WERI-Rb-1 (cell line): ENCODE measurements at regions not wholly inside any gene's neighbourhood (a gene's known extent, or its start where the extent isn't known, plus 50 kb on each side); places are given as distances from the start of the nearest gene placed in this dataset.

Source experiments
- DNase-seq: peaks from one replicate; pipeline ENCODE4 v3.0.0-alpha.2; 2020
- H3K27ac ChIP-seq: fragments of 250-450 bp; sonication (Bioruptor Pico); 2 replicates; pipeline ENCODE4 v1.5.1; 2020; ENCODE audit warnings: mild to moderate bottlenecking, moderate library complexity
- H3K27me3 ChIP-seq: fragments of 250-450 bp; sonication (Bioruptor Pico); 2 replicates; pipeline ENCODE4 v1.5.1; 2021; ENCODE audit warnings: mild to moderate bottlenecking, low read depth, moderate library complexity; ENCODE audit not compliant: insufficient read depth, severe bottlenecking
- H3K36me3 ChIP-seq: fragments of 250-450 bp; sonication (Bioruptor Pico); 2 replicates; pipeline ENCODE4 v1.5.1; 2020; ENCODE audit warnings: mild to moderate bottlenecking, moderate library complexity
- H3K4me3 ChIP-seq: 2 replicates; pipeline ENCODE4 v1.5.1; 2011; ENCODE audit warnings: low read depth, mild to moderate bottlenecking, control low read depth, low read length
- H3K9me3 ChIP-seq: fragments of 250-450 bp; sonication (Bioruptor Pico); 2 replicates; pipeline ENCODE4 v1.5.1; 2021; ENCODE audit warnings: mild to moderate bottlenecking, moderate library complexity; ENCODE audit not compliant: severe bottlenecking
- TF ChIP-seq, protein P1 (sequence below): IDR thresholded peaks from 2 replicates; pipeline ENCODE4 v1.5.1; 2011; ENCODE audit warnings: low read depth, mild to moderate bottlenecking, control low read depth, inconsistent platforms, low read length

DNA sequence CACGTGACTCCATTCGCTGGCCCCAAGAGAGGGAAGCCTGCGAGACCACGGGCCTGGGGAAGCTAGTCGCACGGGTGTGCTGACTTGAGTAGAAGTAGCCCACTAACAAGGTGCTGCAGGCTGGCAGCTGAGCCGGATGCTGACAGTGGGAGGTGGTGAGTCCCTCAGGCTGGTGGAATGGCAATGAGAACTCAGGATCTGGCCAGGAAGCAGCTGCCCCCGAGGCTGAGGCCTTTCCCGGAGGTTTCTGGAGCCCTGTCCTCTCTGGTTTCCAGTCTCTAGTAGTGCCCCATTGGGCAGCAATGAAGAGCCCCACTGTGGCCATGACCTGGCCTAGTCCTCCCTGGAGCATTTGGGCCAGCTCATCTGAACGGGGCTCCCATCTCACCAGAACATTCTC lies 366.7 kb upstream of the IRX4 start:
- H3K9me3 ChIP-seq, result peaks cover 8% of the 10 kb centered on the region
- no peak overlapping the region for H3K27ac ChIP-seq
- no peak overlapping the region for H3K4me3 ChIP-seq
- no peak for DNase-seq
- TF ChIP-seq, protein P1, sequence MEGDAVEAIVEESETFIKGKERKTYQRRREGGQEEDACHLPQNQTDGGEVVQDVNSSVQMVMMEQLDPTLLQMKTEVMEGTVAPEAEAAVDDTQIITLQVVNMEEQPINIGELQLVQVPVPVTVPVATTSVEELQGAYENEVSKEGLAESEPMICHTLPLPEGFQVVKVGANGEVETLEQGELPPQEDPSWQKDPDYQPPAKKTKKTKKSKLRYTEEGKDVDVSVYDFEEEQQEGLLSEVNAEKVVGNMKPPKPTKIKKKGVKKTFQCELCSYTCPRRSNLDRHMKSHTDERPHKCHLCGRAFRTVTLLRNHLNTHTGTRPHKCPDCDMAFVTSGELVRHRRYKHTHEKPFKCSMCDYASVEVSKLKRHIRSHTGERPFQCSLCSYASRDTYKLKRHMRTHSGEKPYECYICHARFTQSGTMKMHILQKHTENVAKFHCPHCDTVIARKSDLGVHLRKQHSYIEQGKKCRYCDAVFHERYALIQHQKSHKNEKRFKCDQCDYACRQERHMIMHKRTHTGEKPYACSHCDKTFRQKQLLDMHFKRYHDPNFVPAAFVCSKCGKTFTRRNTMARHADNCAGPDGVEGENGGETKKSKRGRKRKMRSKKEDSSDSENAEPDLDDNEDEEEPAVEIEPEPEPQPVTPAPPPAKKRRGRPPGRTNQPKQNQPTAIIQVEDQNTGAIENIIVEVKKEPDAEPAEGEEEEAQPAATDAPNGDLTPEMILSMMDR, result no peak
- no peaks in the 10 kb centered on the region for H3K36me3 ChIP-seq
- H3K27me3 ChIP-seq, result peaks cover 43% of the 10 kb centered on the region

DNA sequence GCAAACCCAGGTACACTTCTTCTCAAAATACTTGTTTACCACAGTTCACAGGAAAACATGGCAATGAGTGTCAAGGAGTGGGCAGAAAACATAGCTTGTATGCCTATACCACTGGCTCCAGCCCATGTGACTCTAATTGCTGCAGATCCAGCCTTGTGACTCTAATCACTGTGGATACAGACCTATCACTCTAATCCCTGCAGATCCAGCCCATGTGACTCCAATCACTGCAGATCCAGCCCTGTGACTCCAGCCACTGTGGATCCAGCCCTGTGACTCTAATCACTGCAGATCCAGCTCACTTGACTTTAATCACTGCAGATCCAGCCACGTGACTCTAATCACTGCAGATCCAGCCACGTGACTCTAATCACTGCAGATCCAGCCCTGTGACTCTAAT lies 366.3 kb upstream of the IRX4 start:
- Histone ChIP-seq H3K27me3 (peaks cover 44% of the 10 kb centered on the region), H3K9me3 (peaks cover 8% of the 10 kb centered on the region), H3K4me3 (no peak overlapping the region), H3K27ac (no peak overlapping the region), H3K36me3 (no peaks in the 10 kb centered on the region)
- peak; percentile 30 for DNase-seq
- TF ChIP-seq, protein P1, result no peak

- TF ChIP-seq, protein P1, result no peak
- Histone ChIP-seq H3K36me3 (no peaks in the 10 kb centered on the region), H3K27ac (no peak overlapping the region), H3K27me3 (peaks cover 51% of the 10 kb centered on the region), H3K4me3 (no peak overlapping the region), H3K9me3 (peaks cover 2% of the 10 kb centered on the region)
- DNase-seq, result no peak
Measured at GRCh38 chr5:2242539-2242938, 359.8 kb upstream of the IRX4 start.

DNA sequence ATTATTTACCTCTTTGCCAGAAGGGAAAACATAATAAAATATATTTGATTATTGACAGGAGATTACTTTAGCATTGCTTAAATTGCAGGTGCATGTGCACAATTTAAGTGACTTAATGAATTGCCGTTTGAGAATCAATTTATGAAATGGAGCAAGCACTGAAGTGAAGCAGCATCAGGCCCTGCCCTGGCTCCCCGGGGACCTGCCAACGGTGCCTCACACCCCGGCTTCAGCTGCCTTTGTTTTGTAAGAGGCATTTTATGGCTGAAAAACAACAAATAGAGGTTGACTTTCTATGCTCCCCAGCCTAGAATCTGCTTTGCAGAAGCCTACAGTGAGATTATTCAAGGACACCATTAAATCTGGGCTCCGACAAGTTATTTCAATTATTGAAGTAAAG lies 359.1 kb upstream of the IRX4 start:
- peaks cover 6% of the 10 kb centered on the region for H3K9me3 ChIP-seq
- H3K36me3 ChIP-seq, result no peaks in the 10 kb centered on the region
- peaks cover 57% of the 10 kb centered on the region for H3K27me3 ChIP-seq
- H3K4me3 ChIP-seq, result no peak overlapping the region
- no peak overlapping the region for H3K27ac ChIP-seq
- TF ChIP-seq, protein P1, result no peak
- DNase-seq, result no peak

GRCh38 chr5:2240118-2240904 lies 357.6 kb upstream of the IRX4 start:
- Histone ChIP-seq H3K27me3 (peaks cover 64% of the 10 kb centered on the region), H3K9me3 (peaks cover 6% of the 10 kb centered on the region)
- DNase-seq, result no peak

More at GRCh38 chr5:2240118-2240904, 357.6 kb upstream of the IRX4 start:
- H3K36me3 ChIP-seq, result no peaks in the 10 kb centered on the region
- no peak overlapping the region for H3K27ac ChIP-seq
- TF ChIP-seq, protein P1, result no peak
- no peak overlapping the region for H3K4me3 ChIP-seq
